Endodermal cell (in vitro differentiated cells): ENCODE measurements at regions not wholly inside any gene's neighbourhood (a gene's known extent, or its start where the extent isn't known, plus 50 kb on each side); places are given as distances from the start of the nearest gene placed in this dataset.

Experiments
- DNase-seq: peaks from one replicate; pipeline ENCODE4 v3.0.0-alpha.2; 2017
- H3K27ac ChIP-seq: 2 replicates; pipeline ENCODE4 v1.5.1; 2013; ENCODE audit warnings: mild to moderate bottlenecking, low read depth, low read length, moderate library complexity
- H3K27me3 ChIP-seq: 2 replicates; pipeline ENCODE4 v1.6.1; 2013; ENCODE audit warnings: mild to moderate bottlenecking, low read length, moderate library complexity; ENCODE audit not compliant: insufficient read depth, control insufficient read depth, poor library complexity, severe bottlenecking
- H3K36me3 ChIP-seq: 2 replicates; pipeline ENCODE4 v1.7.0; 2013; ENCODE audit warnings: mild to moderate bottlenecking, low read length, moderate library complexity; ENCODE audit not compliant: control insufficient read depth, insufficient read depth
- H3K4me1 ChIP-seq: one replicate; pipeline ENCODE4 v1.7.0; 2013; ENCODE audit warnings: low read length; ENCODE audit not compliant: control insufficient read depth, insufficient read depth
- H3K4me3 ChIP-seq: 2 replicates; pipeline ENCODE4 v1.5.1; 2013; ENCODE audit warnings: mild to moderate bottlenecking, low read length, moderate library complexity
- H3K9ac ChIP-seq: 2 replicates; pipeline ENCODE4 v1.6.1; 2013; ENCODE audit warnings: mild to moderate bottlenecking, low read length, moderate library complexity; ENCODE audit not compliant: poor library complexity, severe bottlenecking; ENCODE audit errors: extremely low read depth
- H3K9me3 ChIP-seq: 2 replicates; pipeline ENCODE4 v1.6.1; 2013; ENCODE audit warnings: mild to moderate bottlenecking, low read length, moderate library complexity; ENCODE audit not compliant: control insufficient read depth
- H3K27ac Mint-ChIP-seq: 2 replicates; pipeline ENCODE4 v1.8.0; 2020; ENCODE audit warnings: mixed read lengths
- H3K27me3 Mint-ChIP-seq: 2 replicates; pipeline ENCODE4 v1.8.0; 2021; ENCODE audit warnings: mild to moderate bottlenecking, mixed read lengths; ENCODE audit not compliant: insufficient read depth
- H3K36me3 Mint-ChIP-seq: 2 replicates; pipeline ENCODE4 v1.8.0; 2020; ENCODE audit warnings: low read depth, mixed read lengths
- H3K4me1 Mint-ChIP-seq: 2 replicates; pipeline ENCODE4 v1.8.0; 2020; ENCODE audit warnings: mixed read lengths
- H3K4me3 Mint-ChIP-seq: 2 replicates; pipeline ENCODE4 v1.8.0; 2020; ENCODE audit warnings: mild to moderate bottlenecking, moderate library complexity, mixed read lengths
- H3K9me3 Mint-ChIP-seq: 2 replicates; pipeline ENCODE4 v1.8.0; 2020; ENCODE audit warnings: mild to moderate bottlenecking, mixed read lengths
- CTCF ChIP-seq: fragments of 200-600 bp; sonication (generic); conservative IDR thresholded peaks from 2 replicates; pipeline ENCODE4 v1.5.0; 2021; ENCODE audit warnings: antibody characterized with exemption, mild to moderate bottlenecking
- WGBS, 2 experiments: methylation state at CpG; one replicate each; pipeline versions ENCODE4 v1.1.5 to v1.1.7; 2013; ENCODE audit warnings: missing lambda C conversion rate in 2 of 2, mixed read lengths in 1 of 2; ENCODE audit not compliant: insufficient coverage in 1 of 2, insufficient read length in 1 of 2; 5-methylcytosine and 5-hydroxymethylcytosine counted together

GRCh38 chr21:15195768-15196167 is 131.0 kb upstream of the NRIP1 start:
- no peak overlapping the region for H3K27ac ChIP-seq
- H3K27me3 ChIP-seq: no peaks in the 10 kb centered on the region
- no peak overlapping the region for H3K9ac ChIP-seq
- H3K4me3 ChIP-seq: no peak overlapping the region
- Mint-ChIP-seq H3K4me1 (peaks cover 3% of the 10 kb centered on the region), H3K36me3 (no peaks in the 10 kb centered on the region), H3K4me3 (no peak overlapping the region), H3K9me3 (no peaks in the 10 kb centered on the region), H3K27me3 (no peaks in the 10 kb centered on the region), H3K27ac (no peak overlapping the region)
- WGBS, 2 experiments: 95% methylated on average over 1 of the region's 1 CpG; no CpG with 5 or more reads in 1 of the 2 experiments
- H3K4me1 ChIP-seq: peaks cover 2% of the 10 kb centered on the region
- DNase-seq: no peak
- no peak for TF ChIP-seq CTCF
- no peaks in the 10 kb centered on the region for H3K9me3 ChIP-seq
- no peaks in the 10 kb centered on the region for H3K36me3 ChIP-seq

- 88 to 100% methylated on average over 1 to 2 of the region's 2 CpGs for WGBS, 2 experiments
- Mint-ChIP-seq H3K4me1 (peaks cover 3% of the 10 kb centered on the region), H3K27me3 (no peaks in the 10 kb centered on the region), H3K27ac (no peak overlapping the region), H3K36me3 (no peaks in the 10 kb centered on the region), H3K4me3 (no peak overlapping the region), H3K9me3 (no peaks in the 10 kb centered on the region)
- H3K9ac ChIP-seq: no peak overlapping the region
- no peaks in the 10 kb centered on the region for H3K36me3 ChIP-seq
- no peak for TF ChIP-seq CTCF
- no peaks in the 10 kb centered on the region for H3K9me3 ChIP-seq
- H3K4me1 ChIP-seq: peaks cover 2% of the 10 kb centered on the region
- no peak overlapping the region for H3K4me3 ChIP-seq
- no peaks in the 10 kb centered on the region for H3K27me3 ChIP-seq
- H3K27ac ChIP-seq: no peak overlapping the region
- no peak for DNase-seq
Measured at GRCh38 chr21:15197696-15198095, 132.9 kb upstream of the NRIP1 start.

- Histone ChIP-seq H3K9me3 (no peaks in the 10 kb centered on the region), H3K9ac (no peak overlapping the region), H3K4me1 (peaks cover 2% of the 10 kb centered on the region), H3K27ac (peak overlapping the region; percentile 15), H3K27me3 (no peaks in the 10 kb centered on the region), H3K4me3 (no peak overlapping the region), H3K36me3 (no peaks in the 10 kb centered on the region)
- Mint-ChIP-seq H3K36me3 (no peaks in the 10 kb centered on the region), H3K4me3 (no peak overlapping the region), H3K27me3 (no peaks in the 10 kb centered on the region), H3K9me3 (no peaks in the 10 kb centered on the region), H3K4me1 (peaks cover 18% of the 10 kb centered on the region), H3K27ac (no peak overlapping the region)
- WGBS, 2 experiments: 73 to 85% methylated on average over 3 to 7 of the region's 8 CpGs
- no peak for DNase-seq
- TF ChIP-seq CTCF: no peak
Measured at GRCh38 chr21:15199414-15200383, 134.9 kb upstream of the NRIP1 start.
